Liver (tissue), 8 donors: ENCODE measurements at regions not wholly inside any gene's neighbourhood (a gene's known extent, or its start where the extent isn't known, plus 50 kb on each side); places are given as distances from the start of the nearest gene placed in this dataset.

Source experiments
- DNase-seq: peaks from one replicate; pipeline ENCODE4 v3.0.0-alpha.2; 2017; ENCODE audit warnings: low spot score
- H3K27ac ChIP-seq, 2 donors: one replicate each; pipeline ENCODE4 v1.7.0; 2013; ENCODE audit warnings: inconsistent platforms in 2 of 2, low read length in 2 of 2, control low read depth in 1 of 2, low read depth in 1 of 2, mild to moderate bottlenecking in 1 of 2
- H3K27me3 ChIP-seq, 4 donors: one replicate each; pipeline versions ENCODE4 v1.6.1 to v1.7.0; 2013; ENCODE audit warnings: low read length in 3 of 4, inconsistent platforms in 1 of 4, mild to moderate bottlenecking in 1 of 4, moderate library complexity in 1 of 4; ENCODE audit not compliant: control insufficient read depth in 4 of 4, insufficient read depth in 4 of 4
- H3K36me3 ChIP-seq, 4 donors: one replicate each; pipeline versions ENCODE4 v1.6.1 to v1.7.0; 2013; ENCODE audit warnings: low read length in 3 of 4, mild to moderate bottlenecking in 3 of 4, low read depth in 1 of 4, moderate library complexity in 1 of 4; ENCODE audit not compliant: control insufficient read depth in 4 of 4, insufficient read depth in 3 of 4
- H3K4me1 ChIP-seq, 4 donors: one replicate each; pipeline versions ENCODE4 v1.6.1 to v1.7.0; 2013; ENCODE audit warnings: low read length in 3 of 4, mild to moderate bottlenecking in 3 of 4, moderate library complexity in 1 of 4; ENCODE audit not compliant: control insufficient read depth in 4 of 4, insufficient read depth in 4 of 4
- H3K4me3 ChIP-seq, 3 donors: one replicate each; pipeline versions ENCODE4 v1.6.1 to v1.7.0; 2013; ENCODE audit warnings: low read length in 3 of 3, control low read depth in 1 of 3, low read depth in 1 of 3, mild to moderate bottlenecking in 1 of 3
- H3K9ac ChIP-seq, 2 donors: one replicate each; pipeline ENCODE4 v1.7.0; 2013; ENCODE audit warnings: low read length in 2 of 2, mild to moderate bottlenecking in 2 of 2, moderate library complexity in 2 of 2, control low read depth in 1 of 2, low read depth in 1 of 2
- H3K9me3 ChIP-seq, 4 donors: one replicate each; pipeline versions ENCODE4 v1.6.1 to v1.7.0; 2013; ENCODE audit warnings: low read length in 3 of 4; ENCODE audit not compliant: control insufficient read depth in 4 of 4
- ATF3 ChIP-seq: IDR thresholded peaks from 2 replicates; pipeline ENCODE4 v1.6.1; 2016; ENCODE audit warnings: antibody characterized with exemption
- CTCF ChIP-seq: fragments of 150-350 bp; IDR thresholded peaks from 2 replicates; pipeline ENCODE4 v1.5.1; 2017; ENCODE audit warnings: improper control_type of control experiment, low read depth, low read length; ENCODE audit not compliant: missing input control
- EGR1 ChIP-seq, 2 donors: IDR thresholded peaks; 2 replicates each; pipeline ENCODE4 v1.6.1; 2016 to 2018; ENCODE audit warnings: antibody characterized with exemption in 2 of 2, low read depth in 2 of 2
- FOXA1 ChIP-seq: IDR thresholded peaks from 2 replicates; pipeline ENCODE4 v1.6.1; 2016; ENCODE audit warnings: antibody characterized with exemption
- FOXA2 ChIP-seq: IDR thresholded peaks from 2 replicates; pipeline ENCODE4 v1.6.1; 2016; ENCODE audit warnings: antibody characterized with exemption
- GABPA ChIP-seq, 2 donors: IDR thresholded peaks in 1 of 2; conservative IDR thresholded peaks in 1 of 2; 2 replicates each; pipeline ENCODE4 v1.6.1; 2016; ENCODE audit warnings: antibody characterized with exemption in 2 of 2, mild to moderate bottlenecking in 1 of 2, moderate library complexity in 1 of 2
- HNF4A ChIP-seq, 2 donors: conservative IDR thresholded peaks; 2 replicates each; pipeline ENCODE4 v1.6.1; 2016; ENCODE audit warnings: antibody characterized with exemption in 2 of 2, mild to moderate bottlenecking in 2 of 2
- HNF4G ChIP-seq: IDR thresholded peaks from 2 replicates; pipeline ENCODE4 v1.6.1; 2016; ENCODE audit warnings: antibody characterized with exemption
- JUND ChIP-seq, 2 donors: IDR thresholded peaks; 2 replicates each; pipeline ENCODE4 v1.6.1; 2016; ENCODE audit warnings: antibody characterized with exemption in 2 of 2
- NR2F2 ChIP-seq: IDR thresholded peaks from 2 replicates; pipeline ENCODE4 v1.6.1; 2016; ENCODE audit warnings: antibody characterized with exemption
- RXRA ChIP-seq, 2 donors: IDR thresholded peaks; 2 replicates each; pipeline ENCODE4 v1.6.1; 2017 to 2018; ENCODE audit warnings: antibody characterized with exemption in 2 of 2, mild to moderate bottlenecking in 1 of 2
- SP1 ChIP-seq: IDR thresholded peaks from 2 replicates; pipeline ENCODE4 v1.6.1; 2018; ENCODE audit warnings: antibody characterized with exemption, mild to moderate bottlenecking
- TAF1 ChIP-seq: conservative IDR thresholded peaks from 2 replicates; pipeline ENCODE4 v1.6.1; 2016; ENCODE audit warnings: antibody characterized with exemption, mild to moderate bottlenecking
- YY1 ChIP-seq: IDR thresholded peaks from 2 replicates; pipeline ENCODE4 v1.6.1; 2016; ENCODE audit warnings: antibody characterized with exemption, mild to moderate bottlenecking
- WGBS: extraction: QIAGEN DNeasy Blood & Tissue Kit; methylation state at CpG from one replicate; pipeline ENCODE4 v1.1.7; 2013; 5-methylcytosine and 5-hydroxymethylcytosine counted together
- TF ChIP-seq, protein P1 (sequence below): IDR thresholded peaks from 2 replicates; pipeline ENCODE4 v1.6.1; 2016; ENCODE audit warnings: antibody characterized with exemption
- TF ChIP-seq, protein P2 (sequence below): IDR thresholded peaks from 2 replicates; pipeline ENCODE4 v1.6.1; 2016; ENCODE audit warnings: antibody characterized with exemption
- TF ChIP-seq, protein P3 (sequence below): IDR thresholded peaks from 2 replicates; pipeline ENCODE4 v1.6.1; 2016; ENCODE audit warnings: antibody characterized with exemption, mild to moderate bottlenecking
- donor health status: healthy.
- donor health status: healthy.
- donor health status: healthy.
- donor health status: healthy.
- donor health status: healthy.

DNA sequence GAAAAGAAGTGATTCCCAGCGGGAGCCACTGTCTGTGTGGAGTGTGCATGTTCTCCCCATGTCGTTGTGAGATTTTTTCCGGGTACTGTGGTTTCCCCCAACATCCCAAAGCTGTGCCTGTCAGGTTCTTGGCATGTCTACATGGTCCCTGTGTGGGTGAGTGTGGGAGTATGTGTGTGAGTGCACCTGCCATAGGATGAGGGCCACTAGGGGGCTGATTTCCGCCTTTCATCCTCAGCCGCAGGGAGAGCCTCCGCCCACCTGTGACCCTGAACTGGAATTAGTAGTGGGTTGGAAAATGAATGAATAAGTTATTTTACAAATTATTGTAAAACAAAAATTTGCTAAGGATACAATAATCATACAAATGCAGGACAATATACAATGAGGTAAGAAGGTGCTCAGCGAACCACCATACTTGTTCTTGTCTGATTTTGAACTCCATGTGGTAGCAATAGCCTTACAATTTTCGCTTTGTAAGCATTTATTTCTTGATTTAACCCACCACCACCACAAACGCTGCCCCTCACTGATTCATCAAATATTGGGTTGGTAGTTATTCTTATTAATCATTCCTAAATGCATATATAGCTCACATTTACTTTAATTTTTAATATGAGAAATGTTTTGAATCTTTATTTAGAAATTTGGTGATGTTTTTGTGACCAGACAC, 641.2 kb upstream of the VSTM2A start (continued):
- TF ChIP-seq FOXA1 (no peak), GABPA (IDR thresholded peaks at IDR 0.05 in 1 of 2, conservative IDR thresholded peaks at IDR 0.05 in 1 of 2) (no peak)
- TF ChIP-seq, protein P1, sequence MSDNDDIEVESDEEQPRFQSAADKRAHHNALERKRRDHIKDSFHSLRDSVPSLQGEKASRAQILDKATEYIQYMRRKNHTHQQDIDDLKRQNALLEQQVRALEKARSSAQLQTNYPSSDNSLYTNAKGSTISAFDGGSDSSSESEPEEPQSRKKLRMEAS, result no peak

GRCh38 chr7:53904355-53904754, 637.8 kb upstream of the VSTM2A start:
- no peaks in the 10 kb centered on the region for H3K36me3 ChIP-seq
- H3K27me3 ChIP-seq, result no peaks in the 10 kb centered on the region
- H3K27ac ChIP-seq, result no peak overlapping the region
- no peak for DNase-seq
- no peak overlapping the region for H3K9ac ChIP-seq
- 47% methylated on average over 3 of the region's 3 CpGs for WGBS
- no peak overlapping the region for H3K4me3 ChIP-seq
- no peaks in the 10 kb centered on the region for H3K4me1 ChIP-seq
- TF ChIP-seq SP1, result no peak
- TF ChIP-seq YY1, result no peak
- no peak for TF ChIP-seq NR2F2
- TF ChIP-seq FOXA1, result no peak
- TF ChIP-seq EGR1 (IDR thresholded peaks at IDR 0.05; ENCODE audit: low read depth in 2 of 2), result no peak
- no peak for TF ChIP-seq HNF4A (conservative IDR thresholded peaks at IDR 0.05)
- no peak for TF ChIP-seq RXRA (IDR thresholded peaks at IDR 0.05)
- TF ChIP-seq JUND (IDR thresholded peaks at IDR 0.05), result no peak
- TF ChIP-seq, protein P1, result no peak
- no peak for TF ChIP-seq ATF3
- TF ChIP-seq, protein P2, sequence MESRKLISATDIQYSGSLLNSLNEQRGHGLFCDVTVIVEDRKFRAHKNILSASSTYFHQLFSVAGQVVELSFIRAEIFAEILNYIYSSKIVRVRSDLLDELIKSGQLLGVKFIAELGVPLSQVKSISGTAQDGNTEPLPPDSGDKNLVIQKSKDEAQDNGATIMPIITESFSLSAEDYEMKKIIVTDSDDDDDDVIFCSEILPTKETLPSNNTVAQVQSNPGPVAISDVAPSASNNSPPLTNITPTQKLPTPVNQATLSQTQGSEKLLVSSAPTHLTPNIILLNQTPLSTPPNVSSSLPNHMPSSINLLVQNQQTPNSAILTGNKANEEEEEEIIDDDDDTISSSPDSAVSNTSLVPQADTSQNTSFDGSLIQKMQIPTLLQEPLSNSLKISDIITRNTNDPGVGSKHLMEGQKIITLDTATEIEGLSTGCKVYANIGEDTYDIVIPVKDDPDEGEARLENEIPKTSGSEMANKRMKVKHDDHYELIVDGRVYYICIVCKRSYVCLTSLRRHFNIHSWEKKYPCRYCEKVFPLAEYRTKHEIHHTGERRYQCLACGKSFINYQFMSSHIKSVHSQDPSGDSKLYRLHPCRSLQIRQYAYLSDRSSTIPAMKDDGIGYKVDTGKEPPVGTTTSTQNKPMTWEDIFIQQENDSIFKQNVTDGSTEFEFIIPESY, result no peak
- no peak for TF ChIP-seq HNF4G
- H3K9me3 ChIP-seq, result no peaks in the 10 kb centered on the region

DNA sequence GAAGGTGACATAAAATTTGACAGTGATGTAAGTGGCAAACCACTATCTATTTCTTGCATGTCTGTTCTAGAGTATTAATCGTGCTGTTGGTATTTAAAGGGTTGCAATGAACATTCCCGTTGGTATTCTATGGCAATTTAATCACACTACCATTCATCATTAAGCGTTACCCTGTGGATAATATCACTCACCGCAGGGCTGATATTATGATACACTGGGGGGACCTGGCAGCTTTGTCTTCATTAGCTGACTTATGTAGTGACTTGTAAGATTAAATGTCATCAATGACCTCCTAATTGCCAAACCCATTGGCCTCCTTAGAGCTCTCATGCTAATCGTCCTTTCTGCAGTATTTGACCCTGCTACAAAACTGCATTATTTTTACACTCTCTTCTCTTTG, 624.5 kb upstream of the VSTM2A start:
- Histone ChIP-seq H3K27ac (no peak overlapping the region), H3K4me1 (no peaks in the 10 kb centered on the region), H3K36me3 (no peaks in the 10 kb centered on the region), H3K9me3 (no peaks in the 10 kb centered on the region), H3K4me3 (no peak overlapping the region), H3K27me3 (peaks cover 0 to 2% (median 0%) of the 10 kb centered on the region in 4 donors), H3K9ac (no peak overlapping the region)
- TF ChIP-seq, protein P1, result no peak
- no peak for TF ChIP-seq HNF4A (conservative IDR thresholded peaks at IDR 0.05)
- TF ChIP-seq, protein P2, result no peak
- TF ChIP-seq, protein P3, sequence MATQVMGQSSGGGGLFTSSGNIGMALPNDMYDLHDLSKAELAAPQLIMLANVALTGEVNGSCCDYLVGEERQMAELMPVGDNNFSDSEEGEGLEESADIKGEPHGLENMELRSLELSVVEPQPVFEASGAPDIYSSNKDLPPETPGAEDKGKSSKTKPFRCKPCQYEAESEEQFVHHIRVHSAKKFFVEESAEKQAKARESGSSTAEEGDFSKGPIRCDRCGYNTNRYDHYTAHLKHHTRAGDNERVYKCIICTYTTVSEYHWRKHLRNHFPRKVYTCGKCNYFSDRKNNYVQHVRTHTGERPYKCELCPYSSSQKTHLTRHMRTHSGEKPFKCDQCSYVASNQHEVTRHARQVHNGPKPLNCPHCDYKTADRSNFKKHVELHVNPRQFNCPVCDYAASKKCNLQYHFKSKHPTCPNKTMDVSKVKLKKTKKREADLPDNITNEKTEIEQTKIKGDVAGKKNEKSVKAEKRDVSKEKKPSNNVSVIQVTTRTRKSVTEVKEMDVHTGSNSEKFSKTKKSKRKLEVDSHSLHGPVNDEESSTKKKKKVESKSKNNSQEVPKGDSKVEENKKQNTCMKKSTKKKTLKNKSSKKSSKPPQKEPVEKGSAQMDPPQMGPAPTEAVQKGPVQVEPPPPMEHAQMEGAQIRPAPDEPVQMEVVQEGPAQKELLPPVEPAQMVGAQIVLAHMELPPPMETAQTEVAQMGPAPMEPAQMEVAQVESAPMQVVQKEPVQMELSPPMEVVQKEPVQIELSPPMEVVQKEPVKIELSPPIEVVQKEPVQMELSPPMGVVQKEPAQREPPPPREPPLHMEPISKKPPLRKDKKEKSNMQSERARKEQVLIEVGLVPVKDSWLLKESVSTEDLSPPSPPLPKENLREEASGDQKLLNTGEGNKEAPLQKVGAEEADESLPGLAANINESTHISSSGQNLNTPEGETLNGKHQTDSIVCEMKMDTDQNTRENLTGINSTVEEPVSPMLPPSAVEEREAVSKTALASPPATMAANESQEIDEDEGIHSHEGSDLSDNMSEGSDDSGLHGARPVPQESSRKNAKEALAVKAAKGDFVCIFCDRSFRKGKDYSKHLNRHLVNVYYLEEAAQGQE, result no peak
- TF ChIP-seq HNF4G, result no peak
- TF ChIP-seq CTCF, result no peak
- TF ChIP-seq FOXA2, result no peak
- no peak for TF ChIP-seq SP1
- no peak for TF ChIP-seq ATF3
- no peak for TF ChIP-seq NR2F2
- TF ChIP-seq EGR1 (IDR thresholded peaks at IDR 0.05; ENCODE audit: low read depth in 2 of 2), result no peak
- no peak for TF ChIP-seq FOXA1
- no peak for TF ChIP-seq JUND (IDR thresholded peaks at IDR 0.05)
- no peak for TF ChIP-seq YY1
- no peak for TF ChIP-seq TAF1
- no peak for TF ChIP-seq GABPA (IDR thresholded peaks at IDR 0.05 in 1 of 2, conservative IDR thresholded peaks at IDR 0.05 in 1 of 2)
- no peak for DNase-seq
- WGBS, result 74% methylated on average over 5 of the region's 5 CpGs
